ENCODE measurements at regions not wholly inside any gene's neighbourhood (a gene's known extent, or its start where the extent isn't known, plus 50 kb on each side); places are given as distances from the start of the nearest gene placed in this dataset.

GRCh38 chr1:98427664-98428063 is 233.9 kb upstream of the SNX7 start:
- Histone ChIP-seq H3K27me3 (ENCODE audit: control insufficient read depth in 3 of 3, insufficient read depth in 3 of 3, low read length in 2 of 3) (no peaks in the 10 kb centered on the region), H3K27ac (ENCODE audit: low read depth in 1 of 2, low read length in 1 of 2) (no peak overlapping the region), H3K4me3 (no peak overlapping the region), H3K9ac (ENCODE audit: insufficient read depth in 1 of 2, low read length in 2 of 2) (no peak overlapping the region), H3K36me3 (ENCODE audit: control insufficient read depth in 4 of 4, insufficient read depth in 4 of 4, low read length in 4 of 4) (no peaks in the 10 kb centered on the region), H3K4me1 (ENCODE audit: control insufficient read depth in 5 of 5, insufficient read depth in 5 of 5, low read length in 5 of 5) (peaks cover 0 to 8% (median 0%) of the 10 kb centered on the region in 5 donors), H3K9me3 (ENCODE audit: control insufficient read depth in 4 of 4, insufficient read depth in 3 of 4, low read length in 3 of 4) (no peaks in the 10 kb centered on the region)
- 79 to 87% methylated on average over 3 of the region's 3 CpGs for WGBS, 2 donors
- DNase-seq (peak in 2 of 3 donors; percentile 18 to 25), ATAC-seq (ENCODE audit: insufficient read depth, low FRiP score) (no peak)
- no peak for TF ChIP-seq CTCF (IDR thresholded peaks at IDR 0.05; ENCODE audit: control extremely low read depth, extremely low read depth)

GRCh38 chr1:98426092-98426491 is 235.4 kb upstream of the SNX7 start:
- Histone ChIP-seq H3K9ac (ENCODE audit: insufficient read depth in 1 of 2, low read length in 2 of 2) (no peak overlapping the region), H3K4me3 (no peak overlapping the region), H3K4me1 (ENCODE audit: control insufficient read depth in 5 of 5, insufficient read depth in 5 of 5, low read length in 5 of 5) (peaks cover 0 to 10% (median 0%) of the 10 kb centered on the region in 5 donors), H3K27ac (ENCODE audit: low read depth in 1 of 2, low read length in 1 of 2) (no peak overlapping the region), H3K9me3 (ENCODE audit: control insufficient read depth in 4 of 4, insufficient read depth in 3 of 4, low read length in 3 of 4) (no peaks in the 10 kb centered on the region), H3K27me3 (ENCODE audit: control insufficient read depth in 3 of 3, insufficient read depth in 3 of 3, low read length in 2 of 3) (no peaks in the 10 kb centered on the region), H3K36me3 (ENCODE audit: control insufficient read depth in 4 of 4, insufficient read depth in 4 of 4, low read length in 4 of 4) (no peaks in the 10 kb centered on the region)
- 87 to 91% methylated on average over 4 of the region's 4 CpGs for WGBS, 2 donors
- ATAC-seq (ENCODE audit: insufficient read depth, low FRiP score) (no peak), DNase-seq (no peak)
- TF ChIP-seq CTCF (IDR thresholded peaks at IDR 0.05; ENCODE audit: control extremely low read depth, extremely low read depth) = no peak

GRCh38 chr1:98422816-98423215 is 238.7 kb upstream of the SNX7 start:
- no peak overlapping the region for H3K4me3 ChIP-seq
- 79 to 89% methylated on average over 2 of the region's 2 CpGs for WGBS, 2 donors
- H3K9me3 ChIP-seq (ENCODE audit: control insufficient read depth in 4 of 4, insufficient read depth in 3 of 4, low read length in 3 of 4) = no peaks in the 10 kb centered on the region
- H3K36me3 ChIP-seq (ENCODE audit: control insufficient read depth in 4 of 4, insufficient read depth in 4 of 4, low read length in 4 of 4) = no peaks in the 10 kb centered on the region
- TF ChIP-seq CTCF (IDR thresholded peaks at IDR 0.05; ENCODE audit: control extremely low read depth, extremely low read depth) = no peak
- H3K27me3 ChIP-seq (ENCODE audit: control insufficient read depth in 3 of 3, insufficient read depth in 3 of 3, low read length in 2 of 3) = no peaks in the 10 kb centered on the region
- no peak overlapping the region for H3K27ac ChIP-seq (ENCODE audit: low read depth in 1 of 2, low read length in 1 of 2)
- ATAC-seq (ENCODE audit: insufficient read depth, low FRiP score) = no peak
- H3K9ac ChIP-seq (ENCODE audit: insufficient read depth in 1 of 2, low read length in 2 of 2) = no peak overlapping the region
- peaks cover 0 to 14% (median 0%) of the 10 kb centered on the region in 5 donors for H3K4me1 ChIP-seq (ENCODE audit: control insufficient read depth in 5 of 5, insufficient read depth in 5 of 5, low read length in 5 of 5)
- no peak for DNase-seq

- TF ChIP-seq CTCF (IDR thresholded peaks at IDR 0.05; ENCODE audit: control extremely low read depth, extremely low read depth) = no peak
- Histone ChIP-seq H3K9me3 (ENCODE audit: control insufficient read depth in 4 of 4, insufficient read depth in 3 of 4, low read length in 3 of 4) (no peaks in the 10 kb centered on the region), H3K4me1 (ENCODE audit: control insufficient read depth in 5 of 5, insufficient read depth in 5 of 5, low read length in 5 of 5) (peaks cover 0 to 14% (median 0%) of the 10 kb centered on the region in 5 donors), H3K9ac (ENCODE audit: insufficient read depth in 1 of 2, low read length in 2 of 2) (no peak overlapping the region), H3K27ac (ENCODE audit: low read depth in 1 of 2, low read length in 1 of 2) (no peak overlapping the region), H3K36me3 (ENCODE audit: control insufficient read depth in 4 of 4, insufficient read depth in 4 of 4, low read length in 4 of 4) (no peaks in the 10 kb centered on the region), H3K27me3 (ENCODE audit: control insufficient read depth in 3 of 3, insufficient read depth in 3 of 3, low read length in 2 of 3) (no peaks in the 10 kb centered on the region), H3K4me3 (no peak overlapping the region)
- WGBS, 2 donors = 72 to 78% methylated on average over 2 of the region's 2 CpGs
- ATAC-seq (ENCODE audit: insufficient read depth, low FRiP score) (no peak), DNase-seq (peak; percentile 62 to 86 (median 85))
Observed at GRCh38 chr1:98421085-98421435, 240.5 kb upstream of the SNX7 start.
